Embryonic facial prominence (tissue), 1 donor: ENCODE measurements at regions not wholly inside any gene's neighbourhood (a gene's known extent, or its start where the extent isn't known, plus 50 kb on each side); places are given as distances from the start of the nearest gene placed in this dataset.

ENCODE experiments used
- DNase-seq: peaks from one replicate; pipeline ENCODE4 v3.0.0-alpha.2; 2016; ENCODE audit errors: extremely low spot score

GRCh38 chr13:72534951-72535640, 192.3 kb downstream of the MZT1 start:
- no peak for DNase-seq

- DNase-seq, result no peak
Observed at GRCh38 chr13:72530471-72530870, 197.0 kb downstream of the MZT1 start.

GRCh38 chr13:72527333-72527732, 200.1 kb downstream of the MZT1 start:
- no peak for DNase-seq

- no peak for DNase-seq
Observed at GRCh38 chr13:72523593-72523992, 203.8 kb downstream of the MZT1 start.

- DNase-seq, result no peak
Observed at GRCh38 chr13:72523049-72523448, 204.4 kb downstream of the MZT1 start.

GRCh38 chr13:72521940-72522661, 205.3 kb downstream of the MZT1 start:
- no peak for DNase-seq

- DNase-seq, result no peak
Observed at GRCh38 chr13:72514146-72514545, 213.3 kb downstream of the MZT1 start.

- DNase-seq, result no peak
Observed at GRCh38 chr13:72508392-72508791, 219.0 kb downstream of the MZT1 start.

- DNase-seq, result no peak
Observed at GRCh38 chr13:72507416-72508199, 219.8 kb downstream of the MZT1 start.

GRCh38 chr13:72506706-72507105, 220.7 kb downstream of the MZT1 start:
- DNase-seq, result no peak

- no peak for DNase-seq
Observed at GRCh38 chr13:72505376-72505775, 222.1 kb downstream of the MZT1 start.

GRCh38 chr13:72504131-72504841, 223.1 kb downstream of the MZT1 start:
- no peak for DNase-seq

GRCh38 chr13:72500851-72501250, 226.6 kb downstream of the MZT1 start:
- no peak for DNase-seq

GRCh38 chr13:72495681-72496080, 231.7 kb downstream of the MZT1 start:
- DNase-seq, result no peak

- DNase-seq, result no peak
Observed at GRCh38 chr13:72489751-72490150, 237.7 kb downstream of the MZT1 start.

- no peak for DNase-seq
Observed at GRCh38 chr13:72473321-72473720, 254.1 kb downstream of the MZT1 start.

- no peak for DNase-seq
Observed at GRCh38 chr13:72469906-72470305, 257.5 kb downstream of the MZT1 start.

GRCh38 chr13:72463561-72463960, 263.9 kb downstream of the MZT1 start:
- DNase-seq, result no peak

GRCh38 chr13:72462726-72463125, 264.7 kb downstream of the MZT1 start:
- DNase-seq, result no peak

GRCh38 chr13:72462166-72462565, 265.3 kb downstream of the MZT1 start:
- no peak for DNase-seq

GRCh38 chr13:72458701-72459100, 268.7 kb downstream of the MZT1 start:
- DNase-seq, result no peak

GRCh38 chr13:72457151-72457550, 270.3 kb downstream of the MZT1 start:
- no peak for DNase-seq
